IMR-90 (cell line): ENCODE measurements at regions not wholly inside any gene's neighbourhood (a gene's known extent, or its start where the extent isn't known, plus 50 kb on each side); places are given as distances from the start of the nearest gene placed in this dataset.

ENCODE experiments used
- ATAC-seq: fragments of 200-7000 bp; cut with Tn5 transposase; 2 replicates; pipeline ENCODE4 v1.9.1; 2020; ENCODE audit warnings: low read depth, mild to moderate bottlenecking, moderate library complexity
- BruUV-seq: library from RNA; stranded (reverse); fragments of 400-500 nt; replicated peaks from 2 replicates; lab custom pipeline; 2021; lab: Mats Ljungman, UMichigan
- CTCF ChIA-PET: fragments of 300-600 bp; formaldehyde crosslinking; extraction: SDS; loops from one replicate; lab custom pipeline; 2021; ENCODE audit warnings: antibody characterized with exemption; lab: Yijun Ruan, JAX
- POLR2A ChIA-PET: fragments of 300-600 bp; sonication (Branson Sonifier 250); formaldehyde crosslinking; loops from one replicate; lab custom pipeline; 2022; ENCODE audit warnings: antibody characterized with exemption; ENCODE audit not compliant: unreplicated experiment; lab: Charles Lee
- DNase-seq: peaks from one replicate; pipeline ENCODE4 v3.0.0; 2013
- H2AFZ ChIP-seq: replicated peaks from 2 replicates; pipeline ENCODE3; 2013; ENCODE audit warnings: low read length, mild to moderate bottlenecking; ENCODE audit not compliant: poor library complexity
- H2AK5ac ChIP-seq: 2 replicates; pipeline ENCODE4 v1.6.1; 2013; ENCODE audit warnings: low read depth, low read length, inconsistent platforms
- H2AK9ac ChIP-seq: replicated peaks from 2 replicates; pipeline ENCODE3; 2013; ENCODE audit warnings: mild to moderate bottlenecking, low read depth, low read length, moderate library complexity; ENCODE audit not compliant: poor library complexity
- H2BK120ac ChIP-seq: 2 replicates; pipeline ENCODE4 v1.6.1; 2013; ENCODE audit warnings: low read depth, low read length, inconsistent platforms
- H2BK15ac ChIP-seq: 3 replicates; pipeline ENCODE4 v1.6.1; 2013; ENCODE audit warnings: low read depth, low read length, inconsistent platforms
- H2BK20ac ChIP-seq: 2 replicates; pipeline ENCODE4 v1.6.1; 2013; ENCODE audit warnings: low read depth, mild to moderate bottlenecking, inconsistent platforms, low read length, moderate library complexity
- H2BK5ac ChIP-seq: 2 replicates; pipeline ENCODE4 v1.6.1; 2013; ENCODE audit warnings: mild to moderate bottlenecking, low read depth, low read length, inconsistent platforms; ENCODE audit not compliant: poor library complexity, severe bottlenecking
- H3K14ac ChIP-seq: replicated peaks from 2 replicates; pipeline ENCODE4 v1.6.1; 2013; ENCODE audit warnings: low read depth, low read length, inconsistent platforms
- H3K18ac ChIP-seq: 2 replicates; pipeline ENCODE4 v1.6.1; 2013; ENCODE audit warnings: low read depth, low read length, control low read depth
- H3K23ac ChIP-seq: 2 replicates; pipeline ENCODE4 v1.6.1; 2013; ENCODE audit warnings: low read depth, low read length, inconsistent platforms
- H3K27ac ChIP-seq: 2 replicates; pipeline ENCODE4 v1.5.1; 2013; ENCODE audit warnings: mild to moderate bottlenecking, control low read depth, low read length; ENCODE audit not compliant: insufficient read depth
- H3K27me3 ChIP-seq: 2 replicates; pipeline ENCODE4 v1.6.1; 2013; ENCODE audit warnings: low read length; ENCODE audit not compliant: control insufficient read depth, insufficient read depth
- H3K36me3 ChIP-seq: 2 replicates; pipeline ENCODE4 v1.6.1; 2013; ENCODE audit warnings: low read length, mixed read lengths; ENCODE audit not compliant: control insufficient read depth, insufficient read depth
- H3K4ac ChIP-seq: 2 replicates; pipeline ENCODE4 v1.6.1; 2013; ENCODE audit warnings: low read depth, low read length, inconsistent platforms
- H3K4me1 ChIP-seq: 2 replicates; pipeline ENCODE4 v1.6.1; 2013; ENCODE audit warnings: low read length, mixed read lengths; ENCODE audit not compliant: control insufficient read depth, insufficient read depth
- H3K4me2 ChIP-seq: 2 replicates; pipeline ENCODE4 v1.6.1; 2013; ENCODE audit warnings: low read depth, mild to moderate bottlenecking, control low read depth, low read length, moderate library complexity
- H3K4me3 ChIP-seq: 2 replicates; pipeline ENCODE4 v1.5.1; 2013; ENCODE audit warnings: low read depth, mild to moderate bottlenecking, control low read depth, low read length, moderate library complexity; ENCODE audit not compliant: insufficient read depth
- H3K56ac ChIP-seq: 2 replicates; pipeline ENCODE4 v1.6.1; 2013; ENCODE audit warnings: low read length, inconsistent platforms; ENCODE audit not compliant: insufficient read depth; ENCODE audit errors: extremely low read depth
- H3K79me1 ChIP-seq, 2 experiments: 2 replicates each; pipeline ENCODE4 v1.6.1; 2013; ENCODE audit warnings: low read length in 2 of 2, inconsistent platforms in 1 of 2, low read depth in 1 of 2
- H3K9ac ChIP-seq: 2 replicates; pipeline ENCODE4 v1.6.1; 2013; ENCODE audit warnings: low read depth, low read length, control low read depth
- H3K9me1 ChIP-seq: 2 replicates; pipeline ENCODE4 v1.6.1; 2013; ENCODE audit warnings: low read length, inconsistent platforms; ENCODE audit not compliant: insufficient read depth
- H3K9me3 ChIP-seq: 2 replicates; pipeline ENCODE4 v1.6.1; 2013; ENCODE audit warnings: low read length; ENCODE audit not compliant: control insufficient read depth, insufficient read depth
- H4K20me1 ChIP-seq: 2 replicates; pipeline ENCODE4 v1.6.1; 2013; ENCODE audit warnings: low read length, inconsistent platforms; ENCODE audit not compliant: insufficient read depth
- H4K5ac ChIP-seq: 2 replicates; pipeline ENCODE4 v1.6.1; 2013; ENCODE audit warnings: mild to moderate bottlenecking, low read depth, low read length, control low read depth
- H4K8ac ChIP-seq, 2 experiments: 2 replicates each; pipeline ENCODE4 v1.6.1; 2013; ENCODE audit warnings: low read depth in 2 of 2, low read length in 2 of 2, control low read depth in 1 of 2, inconsistent platforms in 1 of 2
- H4K91ac ChIP-seq: 2 replicates; pipeline ENCODE4 v1.6.1; 2013; ENCODE audit warnings: low read depth, low read length, inconsistent platforms; ENCODE audit not compliant: insufficient read depth
- BHLHE40 ChIP-seq: fragments of 150-350 bp; IDR thresholded peaks from 2 replicates; pipeline ENCODE4 v1.6.1; 2016; ENCODE audit warnings: mild to moderate bottlenecking, low read depth, low read length
- CEBPB ChIP-seq: IDR thresholded peaks from 2 replicates; pipeline ENCODE4 v1.6.1; 2012; ENCODE audit warnings: low read depth, low read length, improper control_type of control experiment
- CHD1 ChIP-seq: IDR thresholded peaks from 2 replicates; pipeline ENCODE4 v1.6.1; 2012; ENCODE audit warnings: low read depth, low read length, improper control_type of control experiment
- CTCF ChIP-seq: conservative IDR thresholded peaks from 2 replicates; pipeline ENCODE4 v1.5.1; 2012; ENCODE audit warnings: mild to moderate bottlenecking, low read depth, low read length, improper control_type of control experiment
- ELK1 ChIP-seq: fragments of 150-350 bp; IDR thresholded peaks from 2 replicates; pipeline ENCODE4 v1.6.1; 2016; ENCODE audit warnings: low read depth, mild to moderate bottlenecking, low read length, moderate library complexity, borderline replicate concordance
- FOS ChIP-seq: fragments of 150-350 bp; IDR thresholded peaks from 2 replicates; pipeline ENCODE4 v1.6.1; 2016; ENCODE audit warnings: low read depth, low read length
- MAFK ChIP-seq: IDR thresholded peaks from 2 replicates; pipeline ENCODE4 v1.6.1; 2012; ENCODE audit warnings: low read depth, low read length, improper control_type of control experiment
- MAZ ChIP-seq: IDR thresholded peaks from 2 replicates; pipeline ENCODE4 v1.6.1; 2012; ENCODE audit warnings: low read depth, mild to moderate bottlenecking, low read length, improper control_type of control experiment, moderate library complexity, borderline replicate concordance
- MXI1 ChIP-seq: IDR thresholded peaks from 2 replicates; pipeline ENCODE4 v1.6.1; 2012; ENCODE audit warnings: low read depth, mild to moderate bottlenecking, low read length, moderate library complexity, borderline replicate concordance
- NFE2L2 ChIP-seq: fragments of 150-350 bp; IDR thresholded peaks from 2 replicates; pipeline ENCODE4 v1.6.1; 2016; ENCODE audit warnings: low read depth, mild to moderate bottlenecking, low read length
- POLR2A ChIP-seq: IDR thresholded peaks from 2 replicates; pipeline ENCODE4 v1.6.1; 2012; ENCODE audit warnings: mild to moderate bottlenecking, low read depth, low read length
- RAD21 ChIP-seq: IDR thresholded peaks from 2 replicates; pipeline ENCODE4 v1.6.1; 2012; ENCODE audit warnings: low read length, improper control_type of control experiment
- RCOR1 ChIP-seq: IDR thresholded peaks from 2 replicates; pipeline ENCODE4 v1.6.1; 2012; ENCODE audit warnings: mild to moderate bottlenecking, low read length, improper control_type of control experiment; ENCODE audit not compliant: insufficient replicate concordance
- RFX5 ChIP-seq: IDR thresholded peaks from 2 replicates; pipeline ENCODE4 v1.8.0; 2012; ENCODE audit warnings: low read depth, mild to moderate bottlenecking, low read length, moderate library complexity
- SMC3 ChIP-seq: fragments of 150-350 bp; IDR thresholded peaks from 2 replicates; pipeline ENCODE4 v1.6.1; 2016; ENCODE audit warnings: low read depth, mild to moderate bottlenecking, antibody characterized with exemption, low read length, moderate library complexity
- USF2 ChIP-seq: fragments of 150-350 bp; IDR thresholded peaks from 2 replicates; pipeline ENCODE4 v1.6.1; 2017; ENCODE audit warnings: mild to moderate bottlenecking, antibody characterized with exemption, low read length, low read depth
- WGBS, 2 experiments: methylation state at CpG; one replicate each; pipeline versions ENCODE4 v1.1.5 to v1.1.7; 2013; ENCODE audit warnings: missing lambda C conversion rate in 2 of 2; ENCODE audit not compliant: insufficient read length in 1 of 2; ENCODE audit errors: extremely low coverage in 2 of 2; 5-methylcytosine and 5-hydroxymethylcytosine counted together
- dilution Hi-C: fragments of 300-500 bp; cut with HindIII; formaldehyde crosslinking; loops from one replicate; pipeline ENCODE4 v1.14.3; 2018; ENCODE audit warnings: low sequenced_read_pairs; ENCODE audit not compliant: unreplicated experiment
- in situ Hi-C: fragments of 300-500 bp; cut with MboI; formaldehyde crosslinking; loops from 3 replicates; pipeline ENCODE4 v1.14.3; 2019; ENCODE audit warnings: low sequenced_read_pairs, inconsistent platforms, mixed read lengths
- intact Hi-C: fragments of 100-400 bp; cut with micrococcal nuclease; formaldehyde crosslinking; loops from 2 replicates; pipeline ENCODE4 v1.10.0; 2022

GRCh38 chr15:37229855-37230619 lies 129.7 kb upstream of the MEIS2 start:
- dilution Hi-C loops (no loop called here), in situ Hi-C loops (no loop called here), intact Hi-C loops (no loop called here)
- H3K9me3 ChIP-seq, result no peaks in the 10 kb centered on the region
- no peak overlapping the region for H3K27ac ChIP-seq
- H3K4ac ChIP-seq, result no peak overlapping the region
- no peak overlapping the region for H3K14ac ChIP-seq
- TF ChIP-seq RAD21 (no peak), CTCF (no peak), BHLHE40 (no peak), USF2 (no peak), ELK1 (no peak), MAZ (no peak), CHD1 (no peak), SMC3 (no peak), FOS (no peak), NFE2L2 (no peak), CEBPB (no peak), MXI1 (no peak), POLR2A (no peak), RCOR1 (no peak), MAFK (no peak), RFX5 (no peak)
- no peaks in the 10 kb centered on the region for H3K27me3 ChIP-seq
- no peak overlapping the region for H2AK9ac ChIP-seq
- H2BK120ac ChIP-seq, result no peak overlapping the region
- no peak overlapping the region for H4K8ac ChIP-seq
- no peaks in the 10 kb centered on the region for H3K9me1 ChIP-seq
- DNase-seq, result no peak
- WGBS, 2 experiments, result no CpG with 5 or more reads among the region's 5 CpGs
- no peak for ATAC-seq
- no peak overlapping the region for H2BK5ac ChIP-seq
- H3K18ac ChIP-seq, result no peak overlapping the region
- no peak overlapping the region for H3K9ac ChIP-seq
- no peak overlapping the region for H4K5ac ChIP-seq
- H4K20me1 ChIP-seq, result no peaks in the 10 kb centered on the region
- no peak overlapping the region for H3K23ac ChIP-seq
- ChIA-PET POLR2A (no interaction called here), CTCF (interaction anchor here (0.5 kb wide), 1 partner anchor 363 kb away, joined by 3 read pairs; no protein-coding TSS in a partner anchor)
- no peak overlapping the region for H3K4me2 ChIP-seq
- H2AFZ ChIP-seq, result no peak overlapping the region
- H3K36me3 ChIP-seq, result no peaks in the 10 kb centered on the region
- no peak overlapping the region for H3K4me3 ChIP-seq
- no peak overlapping the region for H2BK20ac ChIP-seq
- no peaks in the 10 kb centered on the region for H3K79me1 ChIP-seq
- H2AK5ac ChIP-seq, result no peak overlapping the region
- H2BK15ac ChIP-seq, result no peak overlapping the region
- BruUV-seq, result no TSS peak
- H3K56ac ChIP-seq, result no peak overlapping the region
- no peaks in the 10 kb centered on the region for H3K4me1 ChIP-seq
- no peak overlapping the region for H4K91ac ChIP-seq
